HS-5 (cell line): ENCODE measurements at regions not wholly inside any gene's neighbourhood (a gene's known extent, or its start where the extent isn't known, plus 50 kb on each side); places are given as distances from the start of the nearest gene placed in this dataset.
A peak's percentile ranks its signal among the peaks of the same experiment; 100 is the strongest.

Experiments
- DNase-seq: peaks from one replicate; pipeline ENCODE4 v3.0.0-alpha.2; 2012; ENCODE audit warnings: low read depth

DNA sequence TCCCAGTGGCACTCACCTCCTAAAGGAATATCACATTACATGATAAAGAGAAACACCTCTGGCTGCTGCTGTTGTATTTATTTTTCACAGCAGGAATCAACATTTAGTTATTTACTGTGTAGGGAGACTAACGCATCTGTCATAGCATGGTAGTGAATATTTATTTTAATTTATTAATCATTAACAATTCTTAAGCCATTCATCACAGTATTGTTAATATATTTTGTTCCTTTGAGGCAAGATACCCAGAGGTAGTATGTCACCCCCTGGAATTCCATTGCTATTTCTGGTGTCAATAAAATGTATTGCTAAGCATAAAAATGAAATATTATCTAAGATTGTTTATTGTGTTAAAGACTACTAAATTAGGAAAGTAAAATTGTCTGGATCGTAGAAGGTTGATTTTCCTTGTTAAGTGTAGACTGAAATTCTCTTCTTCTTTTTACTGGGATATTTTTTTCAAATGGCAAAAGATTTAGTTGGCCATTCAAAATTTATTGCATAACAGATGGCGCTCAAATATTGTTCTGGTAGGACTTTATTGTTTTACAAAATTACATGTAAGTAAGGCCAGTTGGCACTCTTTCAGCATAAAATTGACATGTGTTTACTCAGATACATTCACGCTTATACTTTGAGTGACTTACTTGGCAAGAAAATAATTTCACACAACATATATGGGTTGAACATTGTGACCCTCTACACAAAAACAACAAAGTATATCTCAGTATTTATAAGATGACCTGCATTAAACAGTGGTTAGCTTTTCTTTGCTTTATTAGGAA, 1358.7 kb upstream of the SORCS1 start:
- DNase-seq: no peak

DNA sequence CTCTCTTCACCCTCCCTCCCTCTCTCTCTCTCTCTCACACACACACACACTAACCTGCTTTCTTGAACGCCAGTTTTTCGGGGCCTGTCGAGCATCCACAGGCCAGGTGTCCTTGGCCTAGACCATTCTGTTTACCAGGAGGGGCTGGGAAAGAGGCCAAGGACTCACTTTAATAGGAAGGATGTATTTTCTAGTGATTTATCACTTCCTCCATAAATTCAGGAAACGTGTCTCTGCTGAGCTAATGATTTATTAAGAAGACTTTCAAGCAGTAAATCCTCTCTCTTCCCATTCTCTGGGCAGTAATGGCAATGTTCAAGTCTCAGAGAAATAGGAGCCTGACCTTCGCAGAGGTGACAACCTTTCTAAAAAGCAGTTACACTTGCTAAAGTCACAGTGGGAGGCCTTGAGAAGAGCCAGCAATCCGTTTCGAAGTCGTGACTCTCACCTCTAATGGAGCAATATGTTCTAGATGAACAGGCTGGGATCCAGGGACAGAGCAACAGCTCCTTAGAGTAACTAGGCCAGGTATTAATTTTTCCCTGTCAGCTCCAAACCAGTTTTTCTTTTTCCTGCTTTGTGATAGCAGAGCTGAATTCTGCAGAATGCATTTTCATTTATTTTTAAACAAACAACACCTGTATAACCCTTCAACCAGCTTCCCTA, 1357.5 kb upstream of the SORCS1 start:
- DNase-seq: no peak

DNA sequence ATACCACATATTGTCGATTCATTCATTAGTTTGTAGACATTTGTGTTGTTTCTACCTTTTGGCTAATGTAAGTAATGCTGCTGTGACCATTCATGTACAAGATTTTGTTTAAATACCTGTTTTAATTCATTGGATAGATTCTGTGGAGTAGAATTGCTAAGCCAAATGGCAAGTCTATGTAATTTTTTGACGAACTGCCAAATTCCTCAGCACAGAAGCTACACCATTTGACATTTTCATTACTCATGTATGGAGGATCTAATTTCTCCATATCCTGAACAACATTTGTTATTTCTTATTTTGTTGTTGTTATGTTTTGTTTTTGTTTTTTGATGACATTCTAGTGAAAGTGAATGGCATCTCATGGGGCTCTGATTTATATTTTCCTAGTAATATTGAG, 1351.3 kb upstream of the SORCS1 start:
- DNase-seq: no peak

DNA sequence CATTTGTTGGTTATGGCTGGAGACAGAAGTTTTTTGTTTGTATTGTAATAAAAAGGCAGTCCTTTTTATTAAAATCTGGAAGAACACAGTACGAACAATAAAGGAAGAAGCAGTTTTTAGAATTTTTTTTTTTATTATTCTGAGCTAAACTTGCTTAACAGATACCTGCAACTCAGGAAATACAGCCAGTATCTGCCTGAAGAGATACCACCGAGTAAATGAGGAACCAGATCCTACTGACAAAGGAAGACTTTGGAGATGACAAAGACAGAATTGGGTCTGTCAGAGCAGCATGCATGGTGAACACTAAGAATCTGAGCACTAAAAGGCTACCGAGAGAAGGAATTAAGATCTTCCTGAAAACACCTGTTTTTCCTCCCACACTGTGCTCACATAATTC, 1335.9 kb upstream of the SORCS1 start:
- DNase-seq: no peak

DNA sequence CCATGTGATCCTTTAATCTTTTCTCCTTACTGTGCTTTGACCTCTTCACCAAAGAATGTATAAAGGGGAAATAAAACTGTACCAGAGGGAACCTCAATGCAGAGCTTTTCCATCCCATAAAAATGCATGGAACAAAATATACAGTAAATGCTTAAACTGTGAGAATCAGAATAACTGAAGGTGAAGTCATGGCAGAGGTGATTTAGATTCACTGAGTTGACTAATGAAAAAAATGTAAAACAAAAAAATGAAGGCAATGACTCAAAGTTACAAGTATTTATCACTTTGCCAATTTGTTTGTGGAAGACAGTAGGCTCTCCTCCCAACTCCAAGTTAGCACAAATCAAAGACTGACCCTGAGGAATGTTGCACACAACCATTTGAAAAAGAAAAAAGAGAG, 1331.6 kb upstream of the SORCS1 start:
- peak; percentile 63 for DNase-seq

DNA sequence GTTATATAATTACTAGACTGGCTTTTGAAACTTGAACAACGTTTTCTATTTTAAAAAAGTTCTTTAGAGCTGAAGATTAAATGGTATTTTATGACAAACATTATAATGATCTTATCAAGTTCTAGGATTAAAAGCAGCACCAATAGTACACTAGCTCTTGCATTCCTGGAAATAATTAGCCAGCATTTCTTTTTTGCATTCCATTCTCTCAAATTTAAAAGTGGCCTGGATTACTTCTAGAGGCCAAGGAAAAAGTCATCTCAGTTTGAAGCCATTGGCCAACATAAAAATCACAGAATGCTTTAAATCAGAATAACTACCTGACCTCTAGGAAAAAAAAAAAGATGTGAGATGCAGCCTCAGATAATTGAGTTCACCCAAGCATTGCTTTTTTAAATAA, 1326.4 kb upstream of the SORCS1 start:
- DNase-seq: no peak

DNA sequence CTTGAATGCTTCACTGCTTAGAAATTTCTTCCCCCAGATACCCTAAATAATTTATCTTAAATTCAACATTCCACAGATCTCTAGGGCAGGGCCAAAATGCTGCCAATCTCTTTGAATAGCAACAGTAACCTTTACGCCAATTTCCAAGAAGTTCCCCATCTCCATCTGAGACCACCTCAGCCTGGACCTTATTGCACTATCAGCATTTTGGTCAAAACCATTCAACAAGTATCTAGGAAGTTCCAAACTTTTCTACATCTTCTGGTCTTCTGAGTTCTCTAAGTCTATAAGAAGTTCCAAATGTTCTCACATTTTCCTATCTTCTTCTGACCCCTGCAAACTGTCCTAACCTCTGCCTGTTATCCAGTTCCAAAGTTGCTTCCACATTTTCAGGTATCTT, 1306.9 kb upstream of the SORCS1 start:
- DNase-seq: no peak

DNA sequence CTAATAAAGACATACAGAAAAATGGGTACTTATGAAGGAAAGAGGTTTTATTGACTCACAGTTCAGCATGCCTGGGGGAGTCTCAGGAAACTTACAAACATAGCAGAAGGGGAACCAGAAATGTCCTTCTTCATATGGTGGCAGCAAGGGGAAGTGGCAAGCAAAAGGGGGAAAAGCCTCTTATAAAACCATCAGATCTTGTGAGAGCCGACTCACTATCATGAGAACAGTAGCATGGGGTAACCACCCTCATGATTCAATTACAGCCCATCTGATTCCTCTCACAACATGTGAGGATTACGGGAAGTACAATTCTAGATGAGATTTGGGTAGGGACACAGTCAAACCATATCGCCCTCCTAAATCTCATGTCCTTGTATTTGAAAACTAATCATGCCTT, 1305.4 kb upstream of the SORCS1 start:
- DNase-seq: no peak

DNA sequence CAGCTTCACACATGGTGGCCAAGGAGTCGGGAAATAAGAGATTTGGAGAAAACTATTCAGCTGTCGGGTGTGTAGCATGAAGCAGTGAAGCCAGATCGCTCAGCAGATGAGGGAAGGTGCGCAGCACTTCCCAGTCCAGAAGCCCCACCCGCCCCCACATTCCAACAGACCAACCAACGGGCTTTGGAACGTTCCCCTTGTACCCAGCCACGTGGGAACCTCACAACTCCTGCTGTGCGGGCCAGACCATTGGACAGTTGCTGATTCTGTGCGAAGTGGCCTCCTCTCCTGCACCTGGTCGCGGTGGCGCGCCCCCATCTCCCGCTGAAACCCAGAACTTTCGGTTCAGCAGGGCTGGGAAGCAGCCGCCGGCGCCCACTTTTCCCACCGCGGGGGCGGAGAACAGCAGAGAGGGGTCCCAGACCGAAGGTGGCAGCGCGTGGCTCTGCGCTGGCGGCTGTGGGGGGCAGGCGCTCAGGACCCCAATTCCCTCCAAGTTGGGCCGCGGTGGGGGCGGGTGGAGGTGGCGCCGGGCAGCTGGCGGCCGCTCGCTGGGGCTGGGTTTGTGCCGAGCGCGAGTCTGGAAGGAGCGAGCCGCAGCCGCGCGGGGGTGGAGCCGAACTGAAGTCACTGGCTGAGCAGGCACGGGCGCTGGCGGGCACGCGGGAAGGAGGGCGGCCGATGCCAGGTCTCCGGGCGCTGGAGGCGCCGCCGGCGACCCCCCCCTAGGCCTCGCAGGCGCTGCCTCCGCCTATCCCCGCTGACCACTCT, 1301.5 kb upstream of the SORCS1 start:
- no peak for DNase-seq

DNA sequence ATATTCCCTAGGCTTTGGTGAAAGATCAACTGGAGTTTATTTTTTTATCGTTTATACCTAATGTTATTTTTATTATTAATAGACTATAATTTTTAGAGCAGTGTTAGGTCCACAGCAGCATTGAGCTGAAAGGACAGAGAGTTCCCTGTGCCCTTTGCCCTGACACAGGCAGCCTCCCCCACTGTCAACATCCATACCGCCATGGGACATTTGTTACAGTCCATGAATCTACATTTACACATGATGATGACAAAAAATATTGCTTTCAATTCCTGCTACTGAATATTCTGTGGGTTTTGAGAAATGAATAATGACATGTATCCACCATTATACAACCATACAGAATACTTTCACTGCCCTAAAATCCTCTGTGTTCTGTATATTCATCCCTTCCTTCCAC, 1297.5 kb upstream of the SORCS1 start:
- no peak for DNase-seq

DNA sequence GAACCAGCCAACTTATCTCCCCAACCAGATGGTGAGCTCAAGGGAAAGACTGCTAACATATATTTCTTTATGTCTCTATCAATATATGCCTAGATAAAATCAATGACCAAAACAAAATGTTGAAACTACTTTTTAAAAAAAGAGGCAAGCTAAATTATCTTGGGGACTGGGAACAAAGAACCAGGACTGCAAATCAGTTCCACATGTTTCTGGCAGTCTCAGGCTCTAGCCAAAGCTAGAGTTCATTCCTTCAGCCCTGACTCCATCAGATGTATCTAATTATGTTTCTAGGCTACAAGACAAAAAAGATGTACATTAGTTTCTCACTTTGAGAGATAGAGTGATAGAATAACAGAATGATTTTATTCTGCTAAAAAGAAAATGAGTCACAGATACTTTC, 1290.3 kb upstream of the SORCS1 start:
- peak; percentile 33 for DNase-seq

DNA sequence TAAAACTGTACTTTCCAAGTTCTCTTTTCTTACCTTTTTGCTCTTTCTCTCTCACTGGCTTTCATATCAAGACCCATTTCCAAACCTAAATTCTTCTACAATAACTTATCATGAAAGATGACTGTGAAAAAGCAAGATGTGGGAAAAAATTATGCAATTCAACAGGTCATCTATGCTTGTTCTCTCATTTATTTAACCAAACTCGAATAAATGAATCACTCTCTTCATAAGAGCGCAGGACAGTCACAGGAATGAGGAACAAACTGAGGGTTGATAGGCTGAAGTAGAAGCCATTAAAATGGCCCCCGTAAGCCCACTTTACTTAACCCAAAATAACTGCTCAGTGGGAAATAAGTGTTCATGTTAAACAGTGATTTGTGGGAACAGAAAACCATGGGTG, 1289.7 kb upstream of the SORCS1 start:
- DNase-seq: no peak

DNA sequence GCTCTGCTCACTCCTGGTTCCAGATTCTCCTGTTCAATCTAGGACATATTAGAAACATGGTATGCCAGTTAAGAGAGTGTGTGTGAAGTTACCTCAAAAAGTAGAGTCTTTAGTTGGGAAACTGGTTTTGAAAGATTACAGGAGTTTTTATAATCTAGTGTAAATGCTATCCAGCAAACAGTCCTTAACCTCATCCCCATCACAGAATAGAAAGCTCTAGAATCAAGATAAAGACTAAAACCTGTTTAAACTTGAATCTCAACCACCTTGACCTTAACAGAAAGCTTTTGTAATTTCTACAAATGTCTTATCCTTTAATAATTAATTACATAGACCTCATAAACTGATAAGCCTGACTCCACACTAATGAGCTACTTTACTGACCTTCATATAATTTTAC, 1288.7 kb upstream of the SORCS1 start:
- DNase-seq: no peak

DNA sequence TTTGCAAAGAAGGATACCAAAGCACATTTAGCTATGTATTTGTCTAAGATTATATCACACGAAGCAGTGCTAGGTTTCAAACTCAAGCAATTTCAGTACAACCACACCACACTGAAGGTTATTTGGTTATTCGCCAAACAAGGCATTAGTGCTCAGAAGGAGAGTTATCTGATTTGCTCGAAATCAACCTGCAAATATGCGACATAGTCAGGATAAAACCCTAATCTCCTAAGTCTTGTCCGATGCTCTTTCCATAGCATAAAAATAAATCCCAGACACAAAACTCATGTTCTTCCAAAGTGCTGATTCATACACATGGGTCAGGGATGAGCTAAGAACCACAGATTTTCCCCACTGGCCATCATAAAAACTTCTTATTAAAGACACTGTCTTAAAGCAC, 1288.0 kb upstream of the SORCS1 start:
- no peak for DNase-seq

DNA sequence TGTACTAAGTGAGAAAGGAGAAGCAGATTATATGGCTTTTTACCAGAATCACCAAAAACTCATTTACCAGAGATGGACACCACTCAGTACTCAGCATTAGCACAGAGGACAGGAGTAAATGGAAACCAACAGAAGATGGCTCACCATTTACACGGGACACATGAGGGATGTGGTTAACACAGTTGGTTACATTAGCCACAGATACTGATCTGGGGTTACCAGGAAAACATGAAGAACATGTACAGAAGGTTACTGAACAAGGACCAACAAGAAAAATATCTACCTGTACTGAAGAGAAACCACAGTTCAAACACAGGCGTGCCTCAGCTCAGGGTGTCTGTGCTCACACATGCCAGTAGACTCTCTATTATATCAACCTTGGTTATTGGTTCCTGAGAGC, 1285.8 kb upstream of the SORCS1 start:
- DNase-seq: no peak

DNA sequence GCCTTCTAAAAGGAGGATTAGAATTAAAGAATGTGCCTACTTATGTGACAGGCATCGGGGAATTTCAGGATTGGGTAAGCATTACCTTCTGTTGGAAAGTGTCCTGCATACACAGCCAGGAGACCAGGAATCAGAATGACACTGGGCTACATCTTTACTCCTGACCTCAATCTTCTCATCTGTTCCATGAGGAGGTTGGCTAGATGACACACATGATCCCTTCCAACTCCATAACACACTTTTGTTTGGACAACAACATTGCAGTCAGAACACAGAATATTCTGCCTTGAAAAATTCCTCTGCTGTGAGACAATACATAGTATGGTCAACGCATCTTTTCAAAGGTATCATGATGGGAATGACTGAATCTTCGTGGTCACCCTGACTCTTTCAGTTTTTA, 1281.2 kb upstream of the SORCS1 start:
- DNase-seq: no peak

DNA sequence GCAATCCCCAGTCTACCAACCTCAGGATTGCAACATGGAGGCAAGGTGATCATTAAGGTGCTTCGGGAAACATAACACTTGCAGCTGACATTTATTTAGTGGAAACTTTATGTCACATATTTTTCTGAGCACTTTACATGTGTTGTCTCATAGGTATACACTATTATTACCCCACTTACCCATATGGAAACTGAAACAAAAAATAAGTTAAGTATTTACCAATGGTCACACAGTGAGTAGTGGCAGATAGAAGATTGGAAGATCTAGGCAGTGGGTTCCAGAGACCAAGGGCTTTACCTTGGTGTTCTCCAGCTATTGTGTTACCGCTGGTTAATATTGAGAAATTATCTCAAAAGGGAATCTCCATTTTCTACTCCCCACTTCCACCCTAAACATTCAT, 1279.1 kb upstream of the SORCS1 start:
- no peak for DNase-seq

DNA sequence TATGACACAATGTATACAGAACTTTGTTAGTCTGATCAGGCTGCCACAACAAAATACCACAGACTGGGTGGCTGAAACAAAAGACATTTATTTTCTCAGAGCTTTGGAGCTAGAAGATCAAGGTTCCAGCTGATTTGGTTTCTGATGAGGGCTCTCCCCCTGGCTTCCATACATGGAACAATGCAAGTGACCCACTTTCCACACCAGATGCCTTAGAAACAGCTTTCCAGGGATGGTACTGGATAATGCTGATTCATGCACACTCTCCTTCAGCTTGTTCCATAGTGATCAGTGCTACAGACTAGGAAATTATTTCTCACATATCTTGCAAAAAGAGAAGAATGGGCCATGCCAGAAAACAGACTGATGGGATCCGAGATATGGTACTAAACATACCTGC, 1274.9 kb upstream of the SORCS1 start:
- no peak for DNase-seq

DNA sequence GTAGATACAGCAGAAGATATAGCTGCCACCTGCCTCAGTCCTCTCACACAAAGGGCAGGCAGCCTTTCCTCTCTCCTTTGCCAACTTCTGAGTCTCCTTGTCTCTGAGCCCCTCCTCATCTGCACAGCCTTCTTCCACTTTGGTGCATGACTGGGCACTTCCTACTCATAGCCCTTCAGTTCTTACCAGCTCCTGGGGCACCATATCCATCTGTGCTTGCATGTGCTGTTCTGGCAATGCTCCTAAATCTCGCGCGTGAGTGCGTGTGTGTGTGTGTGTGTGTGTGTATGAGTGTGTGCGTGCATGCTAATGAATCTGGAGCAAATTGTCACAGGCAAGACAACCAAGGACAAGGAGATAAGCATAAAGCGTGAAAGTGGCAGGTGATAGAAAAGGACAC, 1271.6 kb upstream of the SORCS1 start:
- no peak for DNase-seq

DNA sequence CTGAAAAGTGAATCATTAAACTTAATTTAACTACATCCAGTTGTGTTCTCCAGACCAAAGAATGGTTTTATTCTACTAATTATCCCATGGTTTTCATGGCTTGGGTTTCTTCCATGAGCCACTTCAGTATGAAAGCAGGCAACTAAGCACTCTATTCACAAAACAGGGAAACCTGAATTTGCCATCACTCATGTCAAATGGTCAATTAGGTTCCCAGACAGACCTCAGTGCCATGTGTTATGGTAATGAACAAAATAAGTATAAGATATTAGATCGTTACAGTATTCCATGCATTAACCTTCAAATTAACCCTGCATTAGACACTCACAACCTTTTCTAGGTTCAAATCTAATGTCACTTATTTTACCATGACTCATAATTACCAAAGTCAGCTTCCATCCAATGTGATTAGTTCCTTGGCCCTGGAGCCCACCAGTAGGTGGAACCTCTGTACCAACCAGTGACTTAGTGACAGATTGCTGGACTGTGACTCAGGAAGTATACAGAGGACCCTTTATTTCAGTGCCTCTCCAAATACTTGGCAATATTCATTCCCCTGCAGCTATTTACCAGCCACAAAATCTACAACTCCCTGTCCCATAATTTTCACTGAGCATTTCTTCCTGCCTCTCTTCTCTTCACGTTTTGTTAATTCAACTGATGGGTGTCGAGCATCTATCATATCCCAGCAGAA, 1270.2 kb upstream of the SORCS1 start:
- no peak for DNase-seq

DNA sequence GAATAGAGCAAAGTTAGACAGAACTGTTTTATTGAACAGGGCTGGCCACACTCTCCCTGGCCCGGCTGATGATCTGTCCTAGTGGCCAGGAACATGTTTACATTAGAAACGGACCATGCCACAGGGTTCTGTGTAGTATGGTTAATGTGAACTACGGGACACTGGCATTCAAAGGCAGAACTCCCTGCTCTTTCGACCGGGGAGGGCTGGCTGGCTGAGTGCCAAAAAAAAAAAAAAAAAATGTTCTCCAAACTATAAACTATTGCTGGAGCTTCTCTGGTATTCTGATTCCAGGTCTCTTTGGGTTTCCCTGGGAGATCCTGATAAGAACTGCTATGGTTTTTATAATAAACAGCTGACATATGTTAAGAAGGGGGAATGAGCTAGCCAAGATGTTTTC, 1262.6 kb upstream of the SORCS1 start:
- DNase-seq: no peak

DNA sequence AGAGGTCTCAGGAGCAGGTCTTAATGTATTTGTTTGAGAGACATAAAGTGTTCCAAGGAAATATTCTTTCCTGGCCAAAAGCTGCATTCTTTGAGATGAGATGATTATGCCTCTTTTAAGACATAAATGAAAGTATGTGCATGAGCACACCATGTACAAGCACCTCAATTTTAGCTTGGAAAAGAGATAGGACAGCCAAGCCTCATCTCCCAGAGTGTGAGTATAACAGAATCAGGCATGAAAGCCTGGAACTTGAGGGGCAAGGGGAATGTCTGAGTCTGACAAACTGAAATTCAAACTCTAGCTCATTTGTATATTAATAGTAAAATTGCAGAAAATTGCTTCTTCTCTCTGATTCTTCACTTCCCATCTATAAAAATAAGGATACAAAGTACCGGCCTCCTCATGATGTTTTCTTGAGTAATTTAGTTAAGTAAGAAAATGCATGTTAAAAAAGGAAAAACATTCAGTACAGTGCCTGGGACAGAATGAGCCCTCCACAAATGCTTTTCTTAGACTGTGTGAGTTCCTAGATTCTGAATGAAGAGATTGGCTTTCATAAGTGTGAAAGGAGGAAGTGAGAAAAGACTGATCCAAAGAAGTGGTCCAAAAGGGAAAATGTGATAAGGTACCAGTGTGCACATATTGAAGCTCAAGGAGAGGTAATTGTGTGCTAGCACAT, 1260.9 kb upstream of the SORCS1 start:
- DNase-seq: no peak
